ENCODE measurements at regions not wholly inside any gene's neighbourhood (a gene's known extent, or its start where the extent isn't known, plus 50 kb on each side); places are given as distances from the start of the nearest gene placed in this dataset.

DNA sequence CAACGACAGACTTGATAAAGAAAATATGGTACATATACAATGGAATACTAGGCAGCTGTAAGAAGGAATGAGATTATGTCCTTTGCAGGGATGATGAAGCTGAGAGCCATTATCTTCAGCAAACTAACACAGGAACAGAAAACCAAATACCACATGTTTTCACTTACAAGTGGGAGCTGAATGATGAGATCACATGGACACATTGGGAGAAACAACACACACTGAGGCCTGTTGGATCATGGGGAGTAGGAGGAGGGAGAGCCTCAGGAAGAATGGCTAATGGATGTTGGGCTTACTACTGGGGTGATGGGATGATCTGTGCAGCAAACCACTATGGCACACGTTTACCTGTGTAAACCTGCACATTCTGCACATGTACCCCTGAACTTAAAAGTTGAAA lies 209.7 kb downstream of the SPRY1 start:
- TF ChIP-seq CTCF (optimal IDR thresholded peaks at IDR 0.05 in 1 of 3, IDR thresholded peaks at IDR 0.05 in 1 of 3, conservative IDR thresholded peaks at IDR 0.05 in 1 of 3; ENCODE audit: extremely low read depth in 1 of 3, insufficient read depth in 2 of 3, low read length in 3 of 3) (no peak), EZH2 (IDR thresholded peaks at IDR 0.05; ENCODE audit: low read length) (no peak)
